Activated CD4-positive, alpha-beta T cell treated with anti-CD3 and anti-CD28 coated beads, Interleukin-2, amount 10 ng/mL, durations not matched to agents 7 days and 5 days (primary cell): ENCODE measurements at regions not wholly inside any gene's neighbourhood (a gene's known extent, or its start where the extent isn't known, plus 50 kb on each side); places are given as distances from the start of the nearest gene placed in this dataset.

Experiments used
- CTCF ChIA-PET: fragments of 350-600 bp; sonication (Branson Sonifier 250); formaldehyde crosslinking; loops from one replicate; lab custom pipeline; 2021; ENCODE audit warnings: antibody characterized with exemption; lab: Charles Lee
- POLR2A ChIA-PET: fragments of 350-600 bp; sonication (Branson Sonifier 250); formaldehyde crosslinking; loops from one replicate; lab custom pipeline; 2021; ENCODE audit warnings: antibody characterized with exemption; lab: Charles Lee
- DNase-seq: peaks from one replicate; pipeline ENCODE4 v3.0.0-alpha.2; 2020
- H3K27ac Mint-ChIP-seq: one replicate; pipeline ENCODE4 v1.8.0; 2021; ENCODE audit warnings: mild to moderate bottlenecking, moderate library complexity, mixed read lengths
- H3K27me3 Mint-ChIP-seq: one replicate; pipeline ENCODE4 v1.8.0; 2021; ENCODE audit warnings: mixed read lengths
- H3K36me3 Mint-ChIP-seq: one replicate; pipeline ENCODE4 v1.8.0; 2021; ENCODE audit warnings: low read depth, mixed read lengths
- H3K4me1 Mint-ChIP-seq: one replicate; pipeline ENCODE4 v1.8.0; 2021; ENCODE audit warnings: mixed read lengths
- H3K4me3 Mint-ChIP-seq: one replicate; pipeline ENCODE4 v1.8.0; 2021; ENCODE audit warnings: mild to moderate bottlenecking, moderate library complexity, mixed read lengths
- H3K9me3 Mint-ChIP-seq: one replicate; pipeline ENCODE4 v1.8.0; 2021; ENCODE audit warnings: mixed read lengths

- ChIA-PET POLR2A (no interaction called here), CTCF (interaction anchor here (1.1 kb wide), 1 partner anchor 217 kb away, joined by 3 read pairs; no protein-coding TSS in a partner anchor)
- no peak for DNase-seq
- Mint-ChIP-seq H3K4me1 (no peaks in the 10 kb centered on the region), H3K27ac (no peak overlapping the region), H3K36me3 (no peaks in the 10 kb centered on the region), H3K4me3 (no peak overlapping the region), H3K27me3 (peaks cover 4% of the 10 kb centered on the region), H3K9me3 (no peaks in the 10 kb centered on the region)
These were observed 139.3 kb downstream of the IRF8 start for GRCh38 chr16:86037999-86038925.

DNA sequence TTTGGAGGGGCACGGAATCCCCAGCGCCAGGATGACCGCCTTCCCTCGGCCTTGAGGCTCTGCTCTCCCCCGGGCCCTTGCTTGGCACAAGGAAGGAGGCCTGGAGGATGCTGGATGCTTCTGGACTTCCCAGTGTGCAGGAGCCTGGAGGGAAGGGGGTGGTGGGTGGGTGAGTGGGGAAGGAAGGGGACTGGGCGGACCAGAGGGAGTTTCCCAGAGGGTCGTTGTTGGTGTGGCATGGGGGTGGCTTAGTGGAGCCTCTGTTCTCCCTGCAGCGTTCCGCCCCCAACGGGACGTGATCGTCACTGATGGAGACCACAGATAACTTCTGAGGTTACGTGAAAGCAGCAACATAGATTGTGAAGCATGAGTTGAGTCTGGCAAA lies 140.0 kb downstream of the IRF8 start:
- no peaks in the 10 kb centered on the region for H3K4me1 Mint-ChIP-seq
- DNase-seq = no peak
- H3K27me3 Mint-ChIP-seq = peaks cover 3% of the 10 kb centered on the region
- ChIA-PET CTCF (interaction anchor here (1.1 kb wide), 1 partner anchor 217 kb away, joined by 3 read pairs; no protein-coding TSS in a partner anchor), POLR2A (no interaction called here)
- H3K4me3 Mint-ChIP-seq = no peak overlapping the region
- no peaks in the 10 kb centered on the region for H3K36me3 Mint-ChIP-seq
- H3K27ac Mint-ChIP-seq = no peak overlapping the region
- H3K9me3 Mint-ChIP-seq = no peaks in the 10 kb centered on the region

GRCh38 chr16:86039606-86040005 lies 140.6 kb downstream of the IRF8 start:
- Mint-ChIP-seq H3K36me3 (no peaks in the 10 kb centered on the region), H3K4me3 (no peak overlapping the region), H3K4me1 (peaks cover 1% of the 10 kb centered on the region), H3K27ac (no peak overlapping the region), H3K9me3 (no peaks in the 10 kb centered on the region), H3K27me3 (peaks cover 3% of the 10 kb centered on the region)
- CTCF ChIA-PET = interaction anchor here (1.1 kb wide), 1 partner anchor 218 kb away, joined by 3 read pairs; no protein-coding TSS in a partner anchor
- no peak for DNase-seq
- POLR2A ChIA-PET = no interaction called here

GRCh38 chr16:86040496-86040895 lies 141.5 kb downstream of the IRF8 start:
- DNase-seq = no peak
- Mint-ChIP-seq H3K9me3 (no peaks in the 10 kb centered on the region), H3K27me3 (peaks cover 3% of the 10 kb centered on the region), H3K27ac (no peak overlapping the region), H3K4me3 (no peak overlapping the region), H3K36me3 (no peaks in the 10 kb centered on the region), H3K4me1 (peaks cover 10% of the 10 kb centered on the region)
- ChIA-PET CTCF (interaction anchor here (1.1 to 1.4 kb wide), 2 partner anchors 9 to 20 kb away, joined by 3 to 4 read pairs; no protein-coding TSS in a partner anchor), POLR2A (no interaction called here)

DNA sequence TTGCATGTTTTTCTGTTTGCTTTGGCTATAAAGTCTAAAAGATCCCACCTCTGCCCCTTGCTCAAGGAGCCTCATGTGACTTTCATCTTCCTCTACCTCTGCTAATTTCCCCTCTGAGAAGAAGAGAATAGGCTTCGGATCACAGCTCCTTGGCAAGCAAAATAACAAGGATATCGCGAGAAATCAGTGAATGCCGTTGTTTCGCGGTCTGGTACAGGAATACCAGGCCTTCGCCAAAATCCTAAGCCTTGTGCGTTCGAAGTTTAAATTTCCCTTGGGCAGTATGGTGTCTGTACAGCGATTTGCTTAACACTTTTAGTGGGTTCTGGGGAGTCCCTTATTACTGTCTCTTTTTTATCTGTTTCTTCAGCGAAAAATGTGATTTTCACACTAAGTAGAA lies 142.3 kb downstream of the IRF8 start:
- POLR2A ChIA-PET = no interaction called here
- H3K36me3 Mint-ChIP-seq = no peaks in the 10 kb centered on the region
- no peaks in the 10 kb centered on the region for H3K9me3 Mint-ChIP-seq
- peaks cover 12% of the 10 kb centered on the region for H3K4me1 Mint-ChIP-seq
- no peak overlapping the region for H3K4me3 Mint-ChIP-seq
- no peak for DNase-seq
- CTCF ChIA-PET = interaction anchor here (1.1 to 1.4 kb wide), 2 partner anchors 9 to 21 kb away, joined by 3 to 4 read pairs; no protein-coding TSS in a partner anchor
- H3K27me3 Mint-ChIP-seq = peaks cover 3% of the 10 kb centered on the region
- H3K27ac Mint-ChIP-seq = no peak overlapping the region

DNA sequence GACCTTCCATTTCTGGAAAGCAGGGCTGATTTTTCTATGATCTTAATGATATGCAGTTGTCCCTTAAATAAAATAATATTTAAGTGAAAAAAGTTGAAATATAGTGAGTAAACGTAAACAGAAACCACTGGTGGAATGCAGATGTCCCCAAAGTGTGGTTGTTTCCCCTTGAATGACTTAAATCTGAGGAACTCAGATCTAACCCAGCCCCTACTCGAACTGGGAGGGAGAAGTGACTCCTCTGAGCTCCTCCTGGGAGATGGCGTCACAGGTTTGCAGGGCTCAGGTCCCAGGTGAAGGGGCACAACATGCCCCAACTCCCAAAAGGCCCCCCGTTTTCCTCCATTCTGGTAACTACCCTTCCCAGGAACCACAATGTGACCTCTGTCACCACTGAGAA lies 142.8 kb downstream of the IRF8 start:
- Mint-ChIP-seq H3K4me1 (peaks cover 12% of the 10 kb centered on the region), H3K36me3 (no peaks in the 10 kb centered on the region), H3K4me3 (no peak overlapping the region), H3K27me3 (peaks cover 7% of the 10 kb centered on the region), H3K27ac (no peak overlapping the region), H3K9me3 (no peaks in the 10 kb centered on the region)
- POLR2A ChIA-PET = no interaction called here
- CTCF ChIA-PET = interaction anchor here (1.4 kb wide), 1 partner anchor 10 kb away, joined by 4 read pairs; no protein-coding TSS in a partner anchor
- DNase-seq = no peak

DNA sequence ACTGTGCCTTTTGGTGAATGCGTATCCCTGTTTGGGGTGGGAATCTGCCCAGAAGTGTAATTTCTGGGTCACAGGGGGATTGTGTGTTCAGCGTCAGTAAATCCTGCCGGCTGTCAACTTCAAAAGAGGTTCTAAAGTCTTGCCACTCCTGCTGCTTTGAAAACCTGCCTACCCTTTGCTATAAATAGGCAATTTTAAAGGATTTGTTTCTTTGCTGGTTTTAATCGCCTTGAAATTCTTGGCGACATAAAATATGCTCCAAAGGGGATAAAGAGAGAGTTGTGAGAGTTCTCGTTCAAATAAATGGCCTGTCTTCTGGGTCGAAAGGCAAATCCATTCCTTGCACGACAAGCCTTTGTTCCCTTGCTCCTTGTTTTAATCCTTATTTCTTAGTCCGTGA lies 143.4 kb downstream of the IRF8 start:
- ChIA-PET POLR2A (no interaction called here), CTCF (no interaction called here)
- Mint-ChIP-seq H3K9me3 (no peaks in the 10 kb centered on the region), H3K36me3 (no peaks in the 10 kb centered on the region), H3K27me3 (peaks cover 12% of the 10 kb centered on the region), H3K4me3 (no peak overlapping the region), H3K4me1 (peaks cover 12% of the 10 kb centered on the region), H3K27ac (no peak overlapping the region)
- DNase-seq = no peak

- Mint-ChIP-seq H3K27ac (no peak overlapping the region), H3K4me3 (no peak overlapping the region), H3K27me3 (peaks cover 15% of the 10 kb centered on the region), H3K4me1 (peaks cover 12% of the 10 kb centered on the region), H3K36me3 (no peaks in the 10 kb centered on the region), H3K9me3 (no peaks in the 10 kb centered on the region)
- POLR2A ChIA-PET = no interaction called here
- no peak for DNase-seq
- CTCF ChIA-PET = no interaction called here
These were observed 144.2 kb downstream of the IRF8 start for GRCh38 chr16:86042996-86043725.

- CTCF ChIA-PET = interaction anchor here (1.0 kb wide), 1 partner anchor 16 kb away, joined by 3 read pairs; no protein-coding TSS in a partner anchor
- no peak overlapping the region for H3K4me3 Mint-ChIP-seq
- no peaks in the 10 kb centered on the region for H3K36me3 Mint-ChIP-seq
- peaks cover 12% of the 10 kb centered on the region for H3K4me1 Mint-ChIP-seq
- no peaks in the 10 kb centered on the region for H3K9me3 Mint-ChIP-seq
- no peak overlapping the region for H3K27ac Mint-ChIP-seq
- H3K27me3 Mint-ChIP-seq = peaks cover 21% of the 10 kb centered on the region
- peak; percentile 46 for DNase-seq
- POLR2A ChIA-PET = no interaction called here
These were observed 145.3 kb downstream of the IRF8 start for GRCh38 chr16:86044241-86044671.

GRCh38 chr16:86044881-86045590 lies 146.1 kb downstream of the IRF8 start:
- H3K4me3 Mint-ChIP-seq = no peak overlapping the region
- no peak overlapping the region for H3K27ac Mint-ChIP-seq
- no peaks in the 10 kb centered on the region for H3K9me3 Mint-ChIP-seq
- peaks cover 12% of the 10 kb centered on the region for H3K4me1 Mint-ChIP-seq
- DNase-seq = peak; percentile 47
- POLR2A ChIA-PET = no interaction called here
- peaks cover 23% of the 10 kb centered on the region for H3K27me3 Mint-ChIP-seq
- CTCF ChIA-PET = interaction anchor here (1.0 kb wide), 1 partner anchor 16 kb away, joined by 3 read pairs; no protein-coding TSS in a partner anchor
- no peaks in the 10 kb centered on the region for H3K36me3 Mint-ChIP-seq

DNA sequence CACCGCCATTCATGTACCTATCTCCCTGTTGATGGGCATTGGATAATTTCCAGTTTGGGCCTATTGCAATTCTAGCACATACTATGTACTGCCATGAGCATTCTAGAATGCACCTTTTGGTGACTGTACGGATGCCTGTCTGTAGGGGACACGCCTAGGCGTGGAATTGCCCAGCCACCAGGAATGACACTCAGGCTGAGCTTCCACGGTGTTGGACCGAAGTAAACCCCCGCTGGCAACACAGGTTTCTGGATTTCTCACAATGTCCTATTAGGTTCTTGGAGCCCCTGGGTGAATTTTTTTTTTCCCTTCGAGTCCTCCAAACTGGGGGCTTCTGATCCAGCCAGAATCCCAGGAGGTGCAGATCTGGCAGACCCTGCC lies 146.6 kb downstream of the IRF8 start:
- Mint-ChIP-seq H3K27ac (no peak overlapping the region), H3K4me1 (peaks cover 12% of the 10 kb centered on the region), H3K36me3 (no peaks in the 10 kb centered on the region), H3K9me3 (no peaks in the 10 kb centered on the region), H3K4me3 (no peak overlapping the region), H3K27me3 (peaks cover 23% of the 10 kb centered on the region)
- ChIA-PET POLR2A (no interaction called here), CTCF (no interaction called here)
- no peak for DNase-seq

- Mint-ChIP-seq H3K36me3 (no peaks in the 10 kb centered on the region), H3K27ac (peak overlapping the region; percentile 2), H3K4me1 (peaks cover 12% of the 10 kb centered on the region), H3K4me3 (no peak overlapping the region), H3K27me3 (peaks cover 23% of the 10 kb centered on the region), H3K9me3 (no peaks in the 10 kb centered on the region)
- DNase-seq = no peak
- POLR2A ChIA-PET = interaction anchor here (0.6 kb wide), 1 partner anchor 55 kb away, joined by 3 read pairs; no protein-coding TSS in a partner anchor
- CTCF ChIA-PET = no interaction called here
These were observed 147.1 kb downstream of the IRF8 start for GRCh38 chr16:86046026-86046425.
